ENCODE measurements at regions not wholly inside any gene's neighbourhood (a gene's known extent, or its start where the extent isn't known, plus 50 kb on each side); places are given as distances from the start of the nearest gene placed in this dataset.
A peak's percentile ranks its signal among the peaks of the same experiment; 100 is the strongest.
"Not testable (repeated sequence)": the region's sequence is repeated elsewhere in the genome, so short reads cannot be mapped to it uniquely, and the experiment has no call there.

- no peak overlapping the region for H3K4me3 ChIP-seq (ENCODE audit: low read length in 3 of 3)
- H3K9me3 ChIP-seq (ENCODE audit: control insufficient read depth in 3 of 3, low read length in 3 of 3) = no peaks in the 10 kb centered on the region
- H3K4me1 ChIP-seq (ENCODE audit: control insufficient read depth in 3 of 3, insufficient read depth in 3 of 3, low read length in 3 of 3) = no peaks in the 10 kb centered on the region
- H3K27me3 ChIP-seq (ENCODE audit: control insufficient read depth in 3 of 3, insufficient read depth in 3 of 3, low read length in 3 of 3) = peaks cover 0 to 5% (median 0%) of the 10 kb centered on the region in 3 donors
- no peak overlapping the region for H3K9ac ChIP-seq (ENCODE audit: low read depth in 1 of 3, low read length in 3 of 3)
- H3K36me3 ChIP-seq (ENCODE audit: control insufficient read depth in 3 of 3, insufficient read depth in 3 of 3, low read length in 3 of 3) = no peaks in the 10 kb centered on the region
- no peak overlapping the region for H3K27ac ChIP-seq (ENCODE audit: low read depth, low read length)
Observed at GRCh38 chr15:31206386-31207181, 105.1 kb upstream of the TRPM1 start.

- Histone ChIP-seq H3K9me3 (ENCODE audit: control insufficient read depth in 3 of 3, low read length in 3 of 3) (no peaks in the 10 kb centered on the region), H3K27me3 (ENCODE audit: control insufficient read depth in 3 of 3, insufficient read depth in 3 of 3, low read length in 3 of 3) (peaks cover 0 to 5% (median 0%) of the 10 kb centered on the region in 3 donors), H3K9ac (ENCODE audit: low read depth in 1 of 3, low read length in 3 of 3) (no peak overlapping the region), H3K27ac (ENCODE audit: low read depth, low read length) (no peak overlapping the region), H3K4me1 (ENCODE audit: control insufficient read depth in 3 of 3, insufficient read depth in 3 of 3, low read length in 3 of 3) (no peaks in the 10 kb centered on the region), H3K36me3 (ENCODE audit: control insufficient read depth in 3 of 3, insufficient read depth in 3 of 3, low read length in 3 of 3) (no peaks in the 10 kb centered on the region), H3K4me3 (ENCODE audit: low read length in 3 of 3) (no peak overlapping the region)
Observed at GRCh38 chr15:31207246-31207645, 105.7 kb upstream of the TRPM1 start.

GRCh38 chr15:31207861-31208260, 106.3 kb upstream of the TRPM1 start:
- H3K4me1 ChIP-seq (ENCODE audit: control insufficient read depth in 3 of 3, insufficient read depth in 3 of 3, low read length in 3 of 3); H3K9ac ChIP-seq (ENCODE audit: low read depth in 1 of 3, low read length in 3 of 3); H3K27me3 ChIP-seq (ENCODE audit: control insufficient read depth in 3 of 3, insufficient read depth in 3 of 3, low read length in 3 of 3); H3K36me3 ChIP-seq (ENCODE audit: control insufficient read depth in 3 of 3, insufficient read depth in 3 of 3, low read length in 3 of 3); H3K4me3 ChIP-seq (ENCODE audit: low read length in 3 of 3); H3K27ac ChIP-seq (ENCODE audit: low read depth, low read length); H3K9me3 ChIP-seq (ENCODE audit: control insufficient read depth in 3 of 3, low read length in 3 of 3): not testable (repeated sequence)

- no peak overlapping the region for H3K27ac ChIP-seq (ENCODE audit: low read depth, low read length)
Observed at GRCh38 chr15:31208817-31209216, 107.3 kb upstream of the TRPM1 start.

GRCh38 chr15:31211353-31211752, 109.8 kb upstream of the TRPM1 start:
- Histone ChIP-seq H3K27me3 (ENCODE audit: control insufficient read depth in 3 of 3, insufficient read depth in 3 of 3, low read length in 3 of 3) (no peaks in the 10 kb centered on the region), H3K36me3 (ENCODE audit: control insufficient read depth in 3 of 3, insufficient read depth in 3 of 3, low read length in 3 of 3) (no peaks in the 10 kb centered on the region), H3K9me3 (ENCODE audit: control insufficient read depth in 3 of 3, low read length in 3 of 3) (no peaks in the 10 kb centered on the region), H3K9ac (ENCODE audit: low read depth in 1 of 3, low read length in 3 of 3) (no peak overlapping the region), H3K4me3 (ENCODE audit: low read length in 3 of 3) (no peak overlapping the region), H3K27ac (ENCODE audit: low read depth, low read length) (no peak overlapping the region), H3K4me1 (ENCODE audit: control insufficient read depth in 3 of 3, insufficient read depth in 3 of 3, low read length in 3 of 3) (peaks cover 11 to 18% (median 13%) of the 10 kb centered on the region in 3 donors)

More at GRCh38 chr15:31208817-31209216, 107.3 kb upstream of the TRPM1 start:
- H3K36me3 ChIP-seq (ENCODE audit: control insufficient read depth in 3 of 3, insufficient read depth in 3 of 3, low read length in 3 of 3) = no peaks in the 10 kb centered on the region
- no peak overlapping the region for H3K4me3 ChIP-seq (ENCODE audit: low read length in 3 of 3)
- no peaks in the 10 kb centered on the region for H3K4me1 ChIP-seq (ENCODE audit: control insufficient read depth in 3 of 3, insufficient read depth in 3 of 3, low read length in 3 of 3)
- no peaks in the 10 kb centered on the region for H3K9me3 ChIP-seq (ENCODE audit: control insufficient read depth in 3 of 3, low read length in 3 of 3)
- H3K9ac ChIP-seq (ENCODE audit: low read depth in 1 of 3, low read length in 3 of 3) = no peak overlapping the region
- peaks cover 0 to 5% (median 0%) of the 10 kb centered on the region in 3 donors for H3K27me3 ChIP-seq (ENCODE audit: control insufficient read depth in 3 of 3, insufficient read depth in 3 of 3, low read length in 3 of 3)

- H3K36me3 ChIP-seq (ENCODE audit: control insufficient read depth in 3 of 3, insufficient read depth in 3 of 3, low read length in 3 of 3) = no peaks in the 10 kb centered on the region
- no peak overlapping the region for H3K4me3 ChIP-seq (ENCODE audit: low read length in 3 of 3)
- H3K9me3 ChIP-seq (ENCODE audit: control insufficient read depth in 3 of 3, low read length in 3 of 3) = no peaks in the 10 kb centered on the region
- H3K27me3 ChIP-seq (ENCODE audit: control insufficient read depth in 3 of 3, insufficient read depth in 3 of 3, low read length in 3 of 3) = no peaks in the 10 kb centered on the region
- H3K4me1 ChIP-seq (ENCODE audit: control insufficient read depth in 3 of 3, insufficient read depth in 3 of 3, low read length in 3 of 3) = peaks cover 14 to 24% (median 16%) of the 10 kb centered on the region in 3 donors
- H3K27ac ChIP-seq (ENCODE audit: low read depth, low read length) = no peak overlapping the region
- no peak overlapping the region for H3K9ac ChIP-seq (ENCODE audit: low read depth in 1 of 3, low read length in 3 of 3)
Observed at GRCh38 chr15:31212326-31213080, 111.0 kb upstream of the TRPM1 start.

- Histone ChIP-seq H3K27ac (ENCODE audit: low read depth, low read length) (peak overlapping the region; percentile 83), H3K9me3 (ENCODE audit: control insufficient read depth in 3 of 3, low read length in 3 of 3) (no peaks in the 10 kb centered on the region), H3K27me3 (ENCODE audit: control insufficient read depth in 3 of 3, insufficient read depth in 3 of 3, low read length in 3 of 3) (no peaks in the 10 kb centered on the region), H3K9ac (ENCODE audit: low read depth in 1 of 3, low read length in 3 of 3) (peak overlapping the region in 2 of 3 donors; percentile 63 to 81), H3K4me3 (ENCODE audit: low read length in 3 of 3) (no peak overlapping the region), H3K36me3 (ENCODE audit: control insufficient read depth in 3 of 3, insufficient read depth in 3 of 3, low read length in 3 of 3) (no peaks in the 10 kb centered on the region), H3K4me1 (ENCODE audit: control insufficient read depth in 3 of 3, insufficient read depth in 3 of 3, low read length in 3 of 3) (peaks cover 20 to 34% (median 24%) of the 10 kb centered on the region in 3 donors)
Observed at GRCh38 chr15:31214158-31214863, 112.3 kb upstream of the KLF13 start.

GRCh38 chr15:31214864-31215489, 111.7 kb upstream of the KLF13 start:
- H3K27me3 ChIP-seq (ENCODE audit: control insufficient read depth in 3 of 3, insufficient read depth in 3 of 3, low read length in 3 of 3) = no peaks in the 10 kb centered on the region
- H3K9me3 ChIP-seq (ENCODE audit: control insufficient read depth in 3 of 3, low read length in 3 of 3) = no peaks in the 10 kb centered on the region
- peak overlapping the region; percentile 63 to 81 (median 78) for H3K9ac ChIP-seq (ENCODE audit: low read depth in 1 of 3, low read length in 3 of 3)
- no peaks in the 10 kb centered on the region for H3K36me3 ChIP-seq (ENCODE audit: control insufficient read depth in 3 of 3, insufficient read depth in 3 of 3, low read length in 3 of 3)
- H3K4me1 ChIP-seq (ENCODE audit: control insufficient read depth in 3 of 3, insufficient read depth in 3 of 3, low read length in 3 of 3) = peaks cover 22 to 34% (median 24%) of the 10 kb centered on the region in 3 donors
- peak overlapping the region; percentile 83 for H3K27ac ChIP-seq (ENCODE audit: low read depth, low read length)
- peak overlapping the region; percentile 9 to 69 (median 59) for H3K4me3 ChIP-seq (ENCODE audit: low read length in 3 of 3)

- H3K4me1 ChIP-seq (ENCODE audit: control insufficient read depth in 3 of 3, insufficient read depth in 3 of 3, low read length in 3 of 3) = peaks cover 22 to 34% (median 24%) of the 10 kb centered on the region in 3 donors
- peak overlapping the region; percentile 83 for H3K27ac ChIP-seq (ENCODE audit: low read depth, low read length)
- no peaks in the 10 kb centered on the region for H3K36me3 ChIP-seq (ENCODE audit: control insufficient read depth in 3 of 3, insufficient read depth in 3 of 3, low read length in 3 of 3)
- peak overlapping the region; percentile 9 to 69 (median 59) for H3K4me3 ChIP-seq (ENCODE audit: low read length in 3 of 3)
- peak overlapping the region; percentile 63 to 81 (median 78) for H3K9ac ChIP-seq (ENCODE audit: low read depth in 1 of 3, low read length in 3 of 3)
- H3K27me3 ChIP-seq (ENCODE audit: control insufficient read depth in 3 of 3, insufficient read depth in 3 of 3, low read length in 3 of 3) = no peaks in the 10 kb centered on the region
- no peaks in the 10 kb centered on the region for H3K9me3 ChIP-seq (ENCODE audit: control insufficient read depth in 3 of 3, low read length in 3 of 3)
Observed at GRCh38 chr15:31215490-31216214, 111.0 kb upstream of the KLF13 start.
